Activated gamma-delta T cell treated with Interleukin-2 at 50 U/mL for 16 hours (primary cell): ENCODE measurements at regions not wholly inside any gene's neighbourhood (a gene's known extent, or its start where the extent isn't known, plus 50 kb on each side); places are given as distances from the start of the nearest gene placed in this dataset.

Experiments used
- DNase-seq: peaks from one replicate; pipeline ENCODE4 v3.0.0-alpha.2; 2020

DNA sequence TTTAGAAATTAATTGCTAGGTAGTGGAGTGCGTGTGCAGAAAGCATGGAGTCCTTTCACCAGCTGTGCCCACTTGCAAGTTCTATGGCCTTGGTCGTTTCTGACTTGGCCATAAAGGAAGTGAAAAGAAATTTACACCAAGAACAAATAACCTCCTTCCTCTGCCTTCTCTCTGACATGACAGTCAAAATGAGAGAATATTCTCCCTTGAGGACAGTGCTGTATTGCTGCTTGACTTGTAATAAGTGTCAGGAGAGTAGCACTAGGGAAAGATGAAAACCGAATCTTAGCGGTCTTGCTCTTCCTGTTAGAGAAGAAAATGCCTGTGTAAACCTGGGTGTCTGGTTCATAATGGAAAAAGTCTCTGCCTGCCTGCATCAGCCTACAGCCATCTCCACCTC lies 333.1 kb upstream of the RAG2 start:
- DNase-seq: no peak

DNA sequence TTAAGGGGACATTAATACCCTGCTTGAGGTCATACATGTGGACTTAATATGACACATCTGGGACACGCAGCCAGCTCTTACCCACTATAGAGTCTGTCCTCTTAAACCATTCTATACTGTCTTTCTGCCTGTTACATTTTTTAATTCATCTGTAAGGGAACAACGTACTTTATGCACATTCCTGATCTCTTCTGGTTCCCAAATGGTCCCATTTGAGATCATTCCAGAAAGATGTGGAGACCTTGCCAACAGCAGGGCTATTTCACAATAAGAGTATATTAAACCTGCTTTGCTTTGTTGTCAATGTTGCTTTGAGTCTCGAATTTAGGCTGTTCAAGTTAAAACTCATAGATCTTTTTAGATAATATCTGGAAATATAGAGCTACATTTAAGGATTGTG lies 332.2 kb upstream of the RAG2 start:
- DNase-seq: no peak

DNA sequence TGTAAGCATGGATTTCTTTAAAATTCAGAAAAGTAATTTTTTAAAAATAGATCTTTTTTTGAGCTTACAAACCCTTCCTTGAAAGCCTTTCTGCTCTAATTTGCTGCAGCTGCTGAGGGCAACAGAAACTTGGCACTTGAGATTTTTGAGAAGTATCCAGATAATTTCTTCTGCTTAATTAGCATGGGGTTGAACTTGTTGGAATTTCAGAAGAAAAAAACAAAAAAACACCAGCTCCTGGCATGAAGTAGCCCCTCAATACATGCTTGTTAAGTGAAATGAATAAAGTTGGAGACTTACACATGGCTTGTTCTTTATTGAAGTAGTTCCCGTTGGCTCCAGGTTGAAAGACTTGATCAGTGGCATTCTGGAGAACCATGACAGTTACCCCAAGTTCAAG lies 331.4 kb upstream of the RAG2 start:
- no peak for DNase-seq

DNA sequence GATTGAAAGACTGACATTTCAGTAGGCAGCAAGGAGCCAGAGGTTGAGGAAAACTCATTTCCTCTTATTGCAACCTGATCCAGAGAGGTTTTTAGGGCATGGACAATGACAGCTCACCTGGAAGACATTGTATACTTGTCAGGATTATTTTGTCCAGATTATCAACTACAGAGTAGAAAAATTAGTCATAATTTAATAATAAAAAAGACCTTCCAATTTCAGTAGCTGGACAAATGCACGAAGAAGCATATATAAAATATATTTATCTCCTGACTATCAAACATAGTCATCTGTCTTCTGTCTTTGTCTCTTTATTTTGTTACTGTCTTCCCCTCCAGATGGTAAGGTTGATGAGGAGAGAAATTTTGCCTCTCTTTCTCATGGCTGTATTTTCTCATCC lies 330.6 kb upstream of the RAG2 start:
- no peak for DNase-seq

DNA sequence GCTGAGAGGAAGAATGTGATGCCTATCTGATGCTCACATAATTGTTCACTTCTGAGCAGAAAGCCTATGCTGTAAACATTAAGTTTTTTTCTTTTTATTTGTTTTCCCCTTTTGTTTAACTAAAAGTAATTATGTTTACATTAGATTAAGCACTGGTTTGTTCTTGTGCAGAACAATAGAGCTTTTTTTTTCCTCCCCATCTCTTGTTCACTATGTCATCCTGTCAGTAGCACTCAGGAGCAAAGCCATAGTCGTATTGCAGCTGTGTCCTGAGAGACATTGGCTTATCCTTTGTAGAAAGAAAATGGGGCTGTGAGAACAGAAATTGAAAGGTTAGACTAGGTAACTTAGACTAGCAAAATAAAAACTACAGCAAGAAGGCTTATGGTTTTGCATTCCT lies 301.8 kb upstream of the RAG2 start:
- DNase-seq: no peak

DNA sequence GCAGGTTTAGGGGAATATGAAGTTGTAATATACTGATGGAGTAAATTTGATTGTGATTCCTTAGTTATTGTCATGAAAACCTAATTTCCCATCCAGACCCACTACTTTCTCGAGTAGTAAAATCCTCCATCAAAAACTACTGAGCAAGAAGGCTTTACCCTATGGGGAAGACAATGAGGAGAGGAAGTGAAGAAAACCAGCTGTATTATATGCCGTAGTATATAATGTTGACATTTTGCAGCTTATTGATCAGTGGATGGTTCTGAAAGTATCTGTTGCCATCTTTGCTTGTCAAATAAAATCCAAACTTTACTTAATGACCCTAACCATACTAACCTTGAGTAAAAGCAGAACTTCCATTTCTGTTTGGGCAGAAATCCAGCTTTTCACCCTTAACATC lies 292.8 kb upstream of the RAG2 start:
- DNase-seq: no peak

DNA sequence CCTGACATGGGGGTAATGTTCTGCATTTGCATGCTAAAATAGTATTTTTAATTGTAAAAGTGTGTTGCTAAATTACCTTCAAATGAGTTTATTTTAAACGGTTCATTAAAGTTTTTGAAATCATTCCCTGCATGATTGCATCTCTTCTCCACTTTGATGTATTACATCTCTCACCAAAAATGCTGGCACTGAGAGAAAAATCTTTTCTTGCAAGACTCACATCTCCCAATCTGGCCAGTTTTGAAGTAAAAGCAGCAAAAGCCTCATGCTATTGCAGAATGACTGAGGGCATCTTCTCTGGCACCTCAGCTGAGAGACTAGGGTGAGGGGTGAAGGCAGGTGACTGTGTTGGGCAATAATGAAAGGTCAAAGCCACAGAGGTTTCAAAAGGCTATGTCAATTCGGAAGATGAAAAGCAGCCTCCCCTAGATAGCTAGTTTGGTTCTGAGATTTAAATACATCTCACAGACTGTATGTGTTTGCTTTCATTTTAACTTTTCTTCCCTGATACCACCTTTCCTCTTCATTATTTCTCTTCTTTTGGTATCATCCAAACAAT lies 292.2 kb upstream of the RAG2 start:
- DNase-seq: no peak

DNA sequence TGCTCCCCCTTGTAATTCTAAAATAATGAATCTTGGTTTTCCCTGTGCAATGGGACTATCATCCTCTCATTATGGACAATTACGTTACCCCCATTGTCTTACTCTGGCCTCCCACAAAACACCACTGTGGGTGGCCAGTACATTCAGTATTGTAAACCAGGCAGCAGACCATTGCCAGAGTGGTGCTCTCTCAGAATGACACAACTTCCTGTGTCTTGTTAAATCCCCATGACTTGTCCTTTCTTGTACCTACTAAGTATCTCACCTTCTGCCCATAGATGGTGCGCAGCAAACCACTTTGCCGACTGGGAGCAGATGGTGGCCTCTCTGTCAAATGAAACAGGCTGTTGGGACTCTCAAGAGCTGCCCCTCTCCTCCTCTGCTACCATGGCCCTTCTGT lies 287.1 kb upstream of the RAG2 start:
- no peak for DNase-seq

DNA sequence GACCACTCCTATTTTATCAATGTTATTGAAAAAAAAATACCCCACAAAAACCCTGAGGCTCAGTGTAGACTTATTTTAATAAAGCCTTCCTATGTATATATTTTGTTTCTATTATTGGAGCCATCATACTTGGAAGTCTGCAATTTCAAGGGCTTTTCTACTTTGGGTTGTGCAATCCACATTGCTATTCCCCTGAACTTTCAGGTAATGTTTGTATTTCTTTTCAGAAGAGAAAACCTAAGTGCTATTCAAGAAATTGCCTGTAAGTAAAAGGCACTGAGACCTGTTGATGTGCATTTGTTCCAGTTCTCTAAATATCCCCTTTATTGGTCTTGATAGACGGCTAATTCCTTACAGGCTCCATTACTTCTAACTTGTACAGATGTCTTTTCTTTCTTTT lies 280.7 kb upstream of the RAG2 start:
- DNase-seq: no peak

DNA sequence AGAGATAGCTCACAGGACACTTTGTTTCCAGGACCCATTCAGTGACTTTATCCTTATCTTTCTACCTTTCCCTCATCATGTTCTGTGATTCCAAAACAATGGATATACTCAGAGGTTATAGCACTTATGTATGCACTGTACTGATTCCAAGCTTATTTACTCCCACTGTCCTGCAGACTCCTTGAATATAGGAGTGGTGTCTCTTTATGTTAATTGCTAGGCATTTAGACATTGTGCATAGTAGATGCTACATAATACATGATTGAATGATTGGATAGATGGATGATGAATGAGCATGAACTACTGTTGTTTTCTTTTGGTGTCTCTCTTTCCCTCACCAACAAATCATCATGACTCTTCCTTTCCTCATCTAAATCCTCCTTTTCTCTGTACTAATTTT lies 279.1 kb upstream of the RAG2 start:
- no peak for DNase-seq

DNA sequence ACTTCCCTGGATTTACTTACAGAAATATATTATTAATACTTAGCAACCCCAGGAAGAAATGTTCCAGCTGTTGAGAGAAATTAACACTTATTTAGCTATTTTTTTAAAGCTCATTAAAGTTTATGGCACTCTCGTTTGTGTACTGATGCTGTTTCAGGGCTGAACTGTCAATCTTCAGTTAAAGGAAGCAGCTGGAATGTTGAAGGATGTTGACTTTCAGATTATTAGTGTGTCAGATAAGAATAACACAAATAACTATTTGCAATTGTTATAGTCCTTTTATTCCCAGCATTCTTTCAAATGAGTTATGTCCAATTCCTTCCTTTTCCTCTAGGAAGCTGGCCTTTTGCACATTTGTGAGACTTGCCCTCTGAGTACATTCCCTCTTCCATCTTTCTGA lies 278.2 kb upstream of the RAG2 start:
- DNase-seq: no peak

DNA sequence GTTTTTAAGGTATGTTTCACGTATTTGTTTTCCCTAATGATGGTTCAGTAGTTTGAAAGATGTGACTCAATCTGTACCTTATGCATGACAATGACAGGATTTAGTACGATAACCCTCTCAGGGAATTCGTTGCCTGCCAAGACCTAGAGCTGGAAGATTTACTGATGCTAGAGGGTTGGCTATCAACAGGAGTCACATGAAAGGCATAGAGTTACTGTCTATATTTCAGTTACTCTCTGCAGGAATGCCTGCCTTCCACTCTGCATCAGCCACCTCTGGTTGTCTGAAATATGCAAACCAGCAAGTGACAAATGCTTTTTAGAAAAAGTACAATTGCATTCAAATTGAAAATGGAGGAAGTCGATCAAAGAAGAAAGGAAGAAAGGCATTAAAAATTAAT lies 276.3 kb upstream of the RAG2 start:
- no peak for DNase-seq

DNA sequence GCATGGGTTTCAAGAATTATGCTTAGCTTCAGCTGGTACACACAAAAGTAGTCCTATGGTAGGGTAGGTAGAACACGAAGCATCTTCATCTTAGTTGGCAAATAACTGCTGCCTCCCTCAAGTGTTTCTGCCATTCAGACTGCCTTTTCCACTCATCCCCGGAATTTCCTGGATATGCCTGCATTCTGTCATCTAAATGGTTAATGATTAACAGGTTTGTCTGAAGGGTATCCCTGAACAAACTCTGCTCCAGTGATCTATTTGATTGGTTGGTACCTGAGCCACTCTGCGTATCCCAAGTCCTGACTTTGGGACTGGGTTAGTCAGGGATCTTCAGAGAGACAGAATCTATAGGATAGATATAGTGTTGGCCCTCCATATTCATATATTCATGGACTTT lies 272.3 kb upstream of the RAG2 start:
- no peak for DNase-seq

DNA sequence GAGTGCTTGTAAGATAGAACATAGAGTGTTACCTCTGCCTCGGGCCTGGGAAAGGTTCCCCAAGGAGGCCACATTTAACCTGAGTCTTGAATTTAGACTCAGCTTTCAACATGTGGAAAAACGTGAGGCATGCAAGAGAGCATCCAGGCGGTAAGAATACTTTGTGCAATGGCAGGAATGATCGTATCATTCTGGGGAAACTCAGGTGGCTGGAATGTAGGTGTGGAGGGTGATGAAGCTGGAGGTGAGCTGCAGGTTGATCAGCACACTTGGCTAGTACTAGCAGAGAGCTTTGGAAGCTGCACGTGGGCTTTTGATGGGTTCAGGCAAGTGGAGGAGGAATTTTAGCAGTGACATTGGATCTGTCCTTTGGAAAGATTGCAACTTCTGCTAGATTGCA lies 270.3 kb upstream of the RAG2 start:
- no peak for DNase-seq

DNA sequence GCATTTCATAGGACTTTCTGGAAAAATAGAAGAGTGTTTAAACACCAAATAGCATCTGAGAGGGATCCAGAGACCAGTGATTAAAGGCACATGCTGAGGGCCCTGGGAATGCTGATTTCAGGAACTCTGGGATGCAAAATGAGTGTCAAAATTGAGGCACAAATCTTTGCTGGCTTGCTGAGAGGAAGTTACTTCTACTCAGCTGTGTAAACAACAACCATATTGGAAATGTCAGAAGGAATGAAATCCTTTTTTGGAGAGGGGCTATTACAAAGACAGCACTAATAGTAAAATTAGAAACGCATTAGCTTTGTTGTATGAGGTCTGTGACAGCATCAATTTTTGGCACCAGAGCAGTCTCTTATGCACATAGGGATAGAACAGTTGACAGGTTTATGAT lies 267.8 kb upstream of the RAG2 start:
- no peak for DNase-seq

DNA sequence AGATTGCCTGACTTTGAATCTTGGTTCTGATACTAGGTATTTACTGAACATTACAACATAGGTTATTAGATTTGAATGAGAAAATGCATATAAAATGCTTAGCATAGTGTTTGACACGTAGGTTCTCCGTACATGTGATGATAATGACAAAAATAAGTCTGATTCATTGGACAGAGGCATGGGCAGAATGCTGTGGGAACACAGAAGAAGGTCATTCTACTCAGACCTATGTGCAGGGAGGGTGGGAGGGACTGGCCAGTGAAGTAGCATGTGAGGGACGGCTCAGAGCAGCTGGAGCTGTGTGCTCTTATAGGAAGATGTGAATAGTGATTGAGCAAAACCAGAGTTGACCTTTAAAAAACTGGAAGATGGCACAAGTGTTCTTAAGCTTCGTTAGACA lies 256.8 kb upstream of the RAG2 start:
- DNase-seq: no peak

DNA sequence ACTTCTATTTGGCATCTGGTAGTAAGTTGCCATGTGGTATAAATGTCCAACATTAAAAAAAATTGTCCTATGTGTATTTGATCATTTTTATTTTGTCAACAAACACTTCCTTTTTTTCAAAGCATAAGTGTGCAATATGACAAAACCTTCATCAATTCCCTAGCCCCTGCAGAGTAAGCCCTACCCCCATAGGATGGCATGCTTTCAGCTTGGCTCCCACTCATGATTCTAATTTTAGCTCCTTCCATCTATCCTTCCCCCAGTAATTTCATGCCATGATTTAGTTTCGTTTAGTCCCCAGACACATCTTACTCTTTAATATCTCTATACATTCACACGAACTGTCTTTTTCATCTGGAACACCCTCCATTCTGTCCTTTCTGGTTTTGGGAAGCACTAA lies 250.6 kb upstream of the RAG2 start:
- no peak for DNase-seq

DNA sequence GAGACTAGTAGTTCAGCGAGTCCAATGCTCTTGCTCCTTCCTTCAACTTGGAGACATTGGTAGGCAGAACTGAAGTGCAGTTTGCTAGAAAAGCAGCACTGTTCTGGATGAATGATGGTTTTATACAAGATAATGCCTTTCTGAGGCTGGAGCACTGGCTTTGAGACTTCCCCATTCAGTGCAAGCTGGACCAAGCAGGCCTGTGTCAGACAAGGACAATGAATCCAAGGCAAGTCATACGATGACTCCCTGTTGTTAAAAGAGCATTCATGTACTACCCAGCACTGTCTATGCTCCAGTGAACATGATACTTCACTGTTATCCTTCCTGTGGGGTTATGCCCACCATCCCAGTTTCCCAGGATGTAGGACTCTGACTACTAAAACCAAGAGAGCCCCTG lies 242.3 kb upstream of the RAG2 start:
- no peak for DNase-seq

DNA sequence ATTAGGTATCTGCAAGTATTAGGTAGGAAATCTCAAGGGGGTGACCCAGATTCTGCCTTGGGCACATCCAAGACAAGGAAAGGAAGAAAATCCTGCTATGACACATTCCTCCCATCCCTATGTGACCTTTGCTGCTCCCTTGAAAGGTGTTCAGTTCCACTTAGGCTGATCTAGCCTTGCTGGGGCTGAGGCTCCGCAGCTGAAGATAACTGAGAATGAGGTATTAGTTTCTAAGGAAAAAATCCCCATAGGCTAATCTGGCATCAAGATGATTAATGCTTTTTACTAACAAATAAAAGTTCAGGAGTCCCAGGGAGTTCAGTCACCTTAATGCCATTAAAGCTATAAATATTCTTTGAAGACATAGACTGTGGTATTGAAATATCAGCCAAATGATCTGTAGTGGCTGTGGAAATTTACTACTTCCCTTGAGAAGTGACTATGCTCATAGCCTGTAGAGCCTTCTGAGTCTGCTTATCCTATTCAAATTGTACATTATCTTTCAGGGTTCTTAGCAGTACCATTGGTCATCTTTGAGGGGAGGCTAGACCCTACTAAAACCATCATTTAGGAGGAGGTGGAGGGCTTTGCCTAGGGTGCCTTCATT lies 239.9 kb upstream of the RAG2 start:
- no peak for DNase-seq

DNA sequence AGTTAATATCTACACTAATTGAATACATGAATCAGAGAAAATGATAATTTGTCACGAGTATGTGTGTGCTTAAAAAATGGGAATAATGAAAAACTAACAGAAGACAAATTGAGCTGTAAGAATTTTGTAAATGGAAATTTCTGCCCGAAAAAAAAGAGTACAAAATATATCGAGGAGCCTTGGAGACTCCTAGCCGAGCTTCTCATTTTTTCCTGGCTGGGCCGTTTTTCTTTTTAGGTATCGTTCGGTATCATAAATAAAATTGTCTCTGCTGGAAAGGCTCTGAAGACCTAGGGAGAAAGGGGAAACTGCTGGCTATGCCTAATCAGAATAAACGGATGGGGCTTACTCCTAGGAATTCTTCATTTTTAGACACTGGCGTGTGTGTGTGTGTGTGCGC lies 227.2 kb upstream of the RAG2 start:
- DNase-seq: no peak

DNA sequence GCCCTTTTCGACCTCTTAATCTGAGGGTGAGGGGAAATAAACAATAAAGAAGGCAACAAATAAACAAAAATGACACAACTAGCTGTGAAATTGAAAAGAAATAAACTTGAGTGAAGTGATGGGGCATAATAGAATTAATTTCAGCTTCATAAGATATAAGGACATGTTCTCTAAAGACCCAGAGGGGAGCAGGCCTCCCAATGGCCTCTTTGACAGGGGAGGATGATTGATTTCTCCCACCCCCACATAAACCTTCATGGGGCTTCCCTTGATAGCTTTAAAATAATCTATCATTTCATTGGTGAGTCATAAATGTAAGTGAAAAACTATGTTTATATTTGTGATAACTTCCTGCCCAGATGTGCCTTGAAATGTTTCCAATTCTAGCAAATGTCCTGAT lies 226.3 kb upstream of the RAG2 start:
- no peak for DNase-seq

DNA sequence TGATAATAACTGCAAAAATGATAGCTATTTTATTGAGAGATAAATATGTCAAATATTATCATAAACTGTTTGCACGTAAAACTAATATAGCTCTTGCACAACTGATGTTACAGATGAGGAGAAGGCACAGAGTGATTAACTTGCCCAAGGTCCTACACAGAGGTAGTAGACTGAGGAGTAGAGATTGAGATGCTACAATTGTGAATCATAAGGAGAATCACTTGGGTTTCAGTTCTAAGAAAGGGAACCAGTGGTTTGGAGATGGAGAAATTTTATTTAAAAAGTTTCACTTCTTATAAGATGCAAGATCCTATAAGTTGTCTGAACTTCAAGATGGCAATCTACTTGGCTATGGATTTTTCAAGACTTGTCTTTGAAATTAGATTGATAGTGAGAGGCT lies 224.8 kb upstream of the RAG2 start:
- DNase-seq: no peak

DNA sequence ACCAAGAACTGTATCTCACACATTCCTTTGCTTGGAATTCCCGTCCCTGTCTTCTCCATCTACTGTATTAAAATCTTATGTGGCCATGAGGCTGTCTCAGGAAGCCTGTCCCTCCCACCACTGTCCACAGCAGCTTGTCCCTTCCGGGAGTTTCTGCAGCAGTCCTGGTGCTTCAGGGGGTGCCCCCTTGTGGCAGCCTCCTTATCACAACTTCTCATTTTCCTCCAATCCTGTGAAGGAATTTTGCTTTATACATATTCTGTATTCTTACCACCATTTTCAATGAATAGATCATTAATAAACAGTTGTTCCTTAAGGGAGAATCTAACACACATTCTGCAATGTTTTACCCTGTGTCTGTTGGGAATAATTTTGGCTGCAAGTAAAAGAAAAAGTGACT lies 220.4 kb upstream of the RAG2 start:
- no peak for DNase-seq

DNA sequence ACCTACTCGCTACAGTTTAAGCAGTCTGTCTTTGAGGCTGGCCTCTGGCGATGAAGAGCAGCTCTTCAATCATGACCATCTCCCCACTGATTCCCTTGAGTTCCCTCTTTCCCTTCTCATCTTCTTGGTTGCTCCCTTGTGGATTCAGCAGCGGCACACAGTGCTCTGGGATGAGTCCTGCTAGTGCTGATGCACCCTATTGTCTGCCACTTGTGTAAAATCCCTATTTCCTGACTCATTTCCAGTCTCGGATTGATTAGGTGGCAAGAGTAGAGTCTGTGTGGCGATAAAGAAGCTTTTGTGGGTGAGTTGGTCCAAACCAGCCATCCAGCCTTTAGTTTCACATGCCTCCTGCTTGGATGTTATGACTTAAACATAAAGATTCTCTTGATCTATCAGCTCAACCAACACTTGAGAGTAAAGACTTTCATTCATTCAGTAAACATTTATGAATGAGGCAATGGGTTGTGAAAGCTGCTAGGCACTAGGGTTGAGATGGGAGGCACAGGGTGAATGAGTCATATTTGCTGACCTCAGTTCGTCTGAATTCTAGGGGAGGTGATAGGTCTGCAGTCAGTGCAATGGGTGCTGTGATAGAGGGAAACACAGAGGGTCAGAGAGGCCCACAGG lies 219.4 kb upstream of the RAG2 start:
- no peak for DNase-seq

DNA sequence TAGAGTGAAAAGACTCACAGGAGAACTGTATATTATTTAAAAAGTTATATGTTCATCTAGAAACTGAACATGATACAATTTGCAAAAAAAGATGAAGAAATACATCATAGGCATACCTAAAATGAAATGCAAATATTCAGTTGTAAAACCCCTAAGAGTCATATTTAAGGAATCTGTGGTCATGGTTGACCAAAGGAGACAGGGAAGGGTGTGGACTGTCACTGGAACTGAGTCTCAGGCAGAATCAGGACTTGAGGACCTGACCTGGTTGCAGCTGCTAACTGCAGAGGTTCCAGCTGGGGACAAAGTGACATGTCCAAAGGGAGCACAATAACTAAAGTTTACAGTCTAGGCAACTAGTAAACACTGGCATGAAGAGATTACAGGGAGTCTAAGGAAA lies 211.3 kb upstream of the RAG2 start:
- DNase-seq: no peak
